LoVo (cell line): ENCODE measurements at regions not wholly inside any gene's neighbourhood (a gene's known extent, or its start where the extent isn't known, plus 50 kb on each side); places are given as distances from the start of the nearest gene placed in this dataset.
"Not testable (repeated sequence)": the region's sequence is repeated elsewhere in the genome, so short reads cannot be mapped to it uniquely, and the experiment has no call there.

Source experiments
- DNase-seq: peaks from one replicate; pipeline ENCODE4 v3.0.0-alpha.2; 2016; ENCODE audit warnings: low spot score

- no peak for DNase-seq
Measured at GRCh38 chr13:24931450-24932251, 164.3 kb upstream of the PABPC3 start.

- DNase-seq = not testable (repeated sequence)
Measured at GRCh38 chr13:24933106-24934023, 162.6 kb upstream of the PABPC3 start.

GRCh38 chr13:24934024-24934385 is 161.9 kb upstream of the PABPC3 start:
- not testable (repeated sequence) for DNase-seq

GRCh38 chr13:24938966-24939365 is 157.0 kb upstream of the PABPC3 start:
- DNase-seq = no peak

- DNase-seq = not testable (repeated sequence)
Measured at GRCh38 chr13:24941023-24941713, 154.8 kb upstream of the PABPC3 start.

- DNase-seq = no peak
Measured at GRCh38 chr13:24943136-24943535, 152.8 kb upstream of the PABPC3 start.

GRCh38 chr13:24944073-24944472 is 151.9 kb upstream of the PABPC3 start:
- DNase-seq = not testable (repeated sequence)

- not testable (repeated sequence) for DNase-seq
Measured at GRCh38 chr13:24948977-24949376, 147.0 kb upstream of the PABPC3 start.

- not testable (repeated sequence) for DNase-seq
Measured at GRCh38 chr13:24950611-24951010, 145.3 kb upstream of the PABPC3 start.

- DNase-seq = not testable (repeated sequence)
Measured at GRCh38 chr13:24967970-24968369, 128.0 kb upstream of the PABPC3 start.

- DNase-seq = not testable (repeated sequence)
Measured at GRCh38 chr13:24968416-24968815, 127.5 kb upstream of the PABPC3 start.

GRCh38 chr13:24973102-24973501 is 122.8 kb upstream of the PABPC3 start:
- DNase-seq = not testable (repeated sequence)

- not testable (repeated sequence) for DNase-seq
Measured at GRCh38 chr13:24981181-24981803, 114.6 kb upstream of the PABPC3 start.

- no peak for DNase-seq
Measured at GRCh38 chr13:24982333-24982999, 113.5 kb upstream of the PABPC3 start.

- DNase-seq = no peak
Measured at GRCh38 chr13:24983094-24983493, 112.8 kb upstream of the PABPC3 start.

- DNase-seq = no peak
Measured at GRCh38 chr13:24984134-24984533, 111.8 kb upstream of the PABPC3 start.

GRCh38 chr13:24985107-24985506 is 110.8 kb upstream of the PABPC3 start:
- no peak for DNase-seq

- DNase-seq = no peak
Measured at GRCh38 chr13:24985896-24986295, 110.0 kb upstream of the PABPC3 start.

- DNase-seq = no peak
Measured at GRCh38 chr13:24986826-24987225, 109.1 kb upstream of the PABPC3 start.

GRCh38 chr13:24989959-24990358 is 106.0 kb upstream of the PABPC3 start:
- DNase-seq = not testable (repeated sequence)

- DNase-seq = not testable (repeated sequence)
Measured at GRCh38 chr13:24992946-24993345, 103.0 kb upstream of the PABPC3 start.
